Smooth muscle cell (in vitro differentiated cells): ENCODE measurements at regions not wholly inside any gene's neighbourhood (a gene's known extent, or its start where the extent isn't known, plus 50 kb on each side); places are given as distances from the start of the nearest gene placed in this dataset.

Experiments
- DNase-seq: peaks from one replicate; lab custom pipeline; 2025; ENCODE audit not compliant: unreplicated experiment; lab: John Stamatoyannopoulos, UW
- H2AFZ ChIP-seq: fragments of 200-600 bp; sonication (generic); 2 replicates; pipeline ENCODE4 v1.6.0; 2016; ENCODE audit warnings: antibody characterized with exemption, low read depth, mild to moderate bottlenecking
- H3F3A ChIP-seq: fragments of 200-600 bp; sonication (generic); 2 replicates; pipeline ENCODE4 v1.6.0; 2017; ENCODE audit warnings: antibody characterized with exemption, low read depth
- H3K27ac ChIP-seq: fragments of 200-600 bp; sonication (generic); 2 replicates; pipeline ENCODE4 v1.5.1; 2016; ENCODE audit warnings: low read depth, mild to moderate bottlenecking
- H3K27me3 ChIP-seq: fragments of 200-600 bp; sonication (generic); 2 replicates; pipeline ENCODE4 v1.6.1; 2016; ENCODE audit warnings: low read depth, mild to moderate bottlenecking
- H3K36me3 ChIP-seq: fragments of 200-600 bp; sonication (generic); 2 replicates; pipeline ENCODE4 v1.5.1; 2016; ENCODE audit warnings: low read depth
- H3K4me1 ChIP-seq: fragments of 200-600 bp; sonication (generic); 2 replicates; pipeline ENCODE4 v1.5.1; 2016; ENCODE audit warnings: low read depth
- H3K4me2 ChIP-seq: fragments of 200-600 bp; sonication (generic); 2 replicates; pipeline ENCODE4 v1.6.0; 2016; ENCODE audit warnings: mild to moderate bottlenecking
- H3K4me3 ChIP-seq: fragments of 200-600 bp; sonication (generic); 2 replicates; pipeline ENCODE4 v1.5.1; 2016; ENCODE audit warnings: mild to moderate bottlenecking
- H3K79me2 ChIP-seq: fragments of 200-600 bp; sonication (generic); 2 replicates; pipeline ENCODE4 v1.6.0; 2016; ENCODE audit warnings: low read depth, mild to moderate bottlenecking
- H3K9ac ChIP-seq: fragments of 200-600 bp; sonication (generic); 2 replicates; pipeline ENCODE4 v1.6.0; 2016; ENCODE audit warnings: low read depth
- H3K9me3 ChIP-seq: fragments of 200-600 bp; sonication (generic); replicated peaks from 2 replicates; pipeline ENCODE4 v1.5.1; 2016; ENCODE audit warnings: low read depth
- H4K20me1 ChIP-seq: fragments of 200-600 bp; sonication (generic); 2 replicates; pipeline ENCODE4 v1.6.0; 2016; ENCODE audit warnings: low read depth
- CTCF ChIP-seq: fragments of 200-600 bp; sonication (generic); IDR thresholded peaks from 2 replicates; pipeline ENCODE4 v1.5.1; 2017; ENCODE audit warnings: borderline replicate concordance, mild to moderate bottlenecking, antibody characterized with exemption; ENCODE audit not compliant: insufficient read depth, poor library complexity, severe bottlenecking
- WGBS: methylation state at CpG from one replicate; pipeline ENCODE4 v1.1.7; 2016; ENCODE audit warnings: low lambda C conversion rate; 5-methylcytosine and 5-hydroxymethylcytosine counted together

- H3K9me3 ChIP-seq, result no peaks in the 10 kb centered on the region
- H3K4me1 ChIP-seq, result peaks cover 5% of the 10 kb centered on the region
- H3K27me3 ChIP-seq, result no peaks in the 10 kb centered on the region
- H3K9ac ChIP-seq, result no peak overlapping the region
- H4K20me1 ChIP-seq, result no peaks in the 10 kb centered on the region
- H3K79me2 ChIP-seq, result no peaks in the 10 kb centered on the region
- no peaks in the 10 kb centered on the region for H3K36me3 ChIP-seq
- no peak overlapping the region for H3K4me3 ChIP-seq
- H3K4me2 ChIP-seq, result peak overlapping the region; percentile 76
- H2AFZ ChIP-seq, result no peak overlapping the region
- H3K27ac ChIP-seq, result peak overlapping the region; percentile 23
- WGBS, result 68% methylated on average over 8 of the region's 8 CpGs
- DNase-seq, result no peak
- no peak for TF ChIP-seq CTCF
- no peaks in the 10 kb centered on the region for H3F3A ChIP-seq
Observed at GRCh38 chr11:56848141-56848809, 99.8 kb upstream of the OR9G4 start.

DNA sequence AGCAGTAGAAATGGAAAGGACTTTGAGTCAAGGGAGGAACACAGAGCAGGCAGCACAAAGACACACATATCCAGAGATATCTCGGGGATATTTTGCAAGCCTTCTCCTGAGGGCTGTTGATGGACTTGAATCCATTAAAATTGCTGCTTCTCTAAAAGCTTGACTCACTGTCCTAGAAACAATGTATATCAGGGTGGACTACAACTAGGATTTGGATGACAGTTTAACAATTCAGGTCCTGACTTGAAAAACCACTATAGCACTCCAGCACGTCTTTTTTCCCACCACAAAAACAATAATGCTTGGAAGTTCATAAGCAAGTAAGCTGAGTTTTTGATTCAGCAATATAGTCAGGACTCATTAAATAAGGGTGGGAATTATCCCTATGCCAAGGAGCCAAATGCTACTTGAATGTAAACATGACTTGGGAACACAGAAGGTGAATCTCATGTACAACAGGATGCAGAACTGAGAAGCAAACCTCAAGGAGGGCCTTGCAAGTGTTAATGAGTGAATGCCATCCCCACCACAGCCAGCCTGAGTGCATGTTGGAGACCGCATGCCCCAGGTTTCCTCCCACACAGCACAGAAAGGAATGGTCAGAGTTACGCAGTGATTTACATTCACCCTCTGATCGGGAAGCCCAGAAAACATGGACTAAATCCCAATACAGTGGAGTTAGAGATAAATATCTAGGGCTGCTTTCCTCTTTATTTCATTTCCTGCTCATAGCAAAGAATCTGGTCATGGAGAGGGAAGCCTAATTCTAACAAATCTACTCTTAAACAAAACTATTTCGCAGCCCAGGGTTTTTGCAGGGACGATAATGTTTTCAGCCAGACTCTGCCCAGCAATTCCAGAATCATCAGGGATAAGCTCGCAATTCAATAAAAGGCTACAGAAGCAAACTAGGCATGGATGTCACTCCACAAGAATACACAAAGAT is 98.4 kb upstream of the OR9G4 start:
- no peaks in the 10 kb centered on the region for H3K79me2 ChIP-seq
- H3K36me3 ChIP-seq, result no peaks in the 10 kb centered on the region
- H3K27me3 ChIP-seq, result no peaks in the 10 kb centered on the region
- no peaks in the 10 kb centered on the region for H3F3A ChIP-seq
- TF ChIP-seq CTCF, result no peak
- peak overlapping the region; percentile 76 for H3K4me2 ChIP-seq
- DNase-seq, result no peak
- H4K20me1 ChIP-seq, result no peaks in the 10 kb centered on the region
- peak overlapping the region; percentile 37 for H3K27ac ChIP-seq
- WGBS, result 33% methylated on average over 8 of the region's 8 CpGs
- H3K9ac ChIP-seq, result peak overlapping the region; percentile 3
- H3K9me3 ChIP-seq, result no peaks in the 10 kb centered on the region
- H3K4me1 ChIP-seq, result peaks cover 5% of the 10 kb centered on the region
- H3K4me3 ChIP-seq, result no peak overlapping the region
- H2AFZ ChIP-seq, result peak overlapping the region; percentile 67

- no peaks in the 10 kb centered on the region for H3K9me3 ChIP-seq
- no peaks in the 10 kb centered on the region for H3K36me3 ChIP-seq
- no peak overlapping the region for H3K9ac ChIP-seq
- no peak overlapping the region for H3K4me3 ChIP-seq
- no peaks in the 10 kb centered on the region for H3F3A ChIP-seq
- H3K27ac ChIP-seq, result no peak overlapping the region
- no peak for TF ChIP-seq CTCF
- WGBS, result 98% methylated on average over 19 of the region's 20 CpGs
- H3K4me2 ChIP-seq, result no peak overlapping the region
- no peaks in the 10 kb centered on the region for H3K27me3 ChIP-seq
- H3K4me1 ChIP-seq, result peaks cover 5% of the 10 kb centered on the region
- H2AFZ ChIP-seq, result no peak overlapping the region
- no peaks in the 10 kb centered on the region for H4K20me1 ChIP-seq
- no peaks in the 10 kb centered on the region for H3K79me2 ChIP-seq
- DNase-seq, result no peak
Observed at GRCh38 chr11:56845121-56845732, 96.7 kb upstream of the OR9G4 start.
